SH-SY5Y (cell line): ENCODE measurements at regions not wholly inside any gene's neighbourhood (a gene's known extent, or its start where the extent isn't known, plus 50 kb on each side); places are given as distances from the start of the nearest gene placed in this dataset.

Experiments
- GATA2 ChIP-seq: IDR thresholded peaks from 2 replicates; pipeline ENCODE4 v1.6.1; 2011; ENCODE audit warnings: mild to moderate bottlenecking, low read depth, low read length
- GATA3 ChIP-seq: IDR thresholded peaks from 2 replicates; pipeline ENCODE4 v1.6.1; 2011; ENCODE audit warnings: low read depth, mild to moderate bottlenecking, low read length, moderate library complexity

GRCh38 chr12:68411371-68411770 is 79.2 kb upstream of the MDM1 start:
- TF ChIP-seq GATA2 = no peak
- no peak for TF ChIP-seq GATA3
